HG02610 (cell line): ENCODE measurements at regions not wholly inside any gene's neighbourhood (a gene's known extent, or its start where the extent isn't known, plus 50 kb on each side); places are given as distances from the start of the nearest gene placed in this dataset.

ENCODE experiments used
- ATAC-seq: cut with Tn5 transposase; IDR thresholded peaks from one replicate; pipeline ENCODE4 v1.9.1; 2021; ENCODE audit warnings: mild to moderate bottlenecking, moderate library complexity; ENCODE audit not compliant: unreplicated experiment

DNA sequence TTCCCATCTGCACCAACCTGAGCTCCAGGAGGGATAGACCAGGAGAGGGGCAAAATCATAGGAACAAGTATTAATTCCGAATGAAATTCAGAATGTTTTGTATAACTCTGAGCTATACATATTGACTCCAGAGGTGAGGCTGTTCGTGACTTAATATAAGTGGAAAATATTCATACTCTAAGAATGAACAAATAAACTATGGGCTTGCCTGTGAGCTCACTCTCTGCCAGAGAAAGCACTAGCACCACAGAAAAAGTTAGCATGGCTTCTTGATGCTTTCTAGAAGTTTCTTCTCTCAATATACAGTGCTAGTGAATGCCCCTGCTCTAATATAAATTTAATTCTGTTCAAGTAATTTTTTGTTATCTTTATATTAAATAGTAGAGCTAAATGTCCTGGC, 1536.4 kb upstream of the FLRT2 start:
- ATAC-seq: no peak

DNA sequence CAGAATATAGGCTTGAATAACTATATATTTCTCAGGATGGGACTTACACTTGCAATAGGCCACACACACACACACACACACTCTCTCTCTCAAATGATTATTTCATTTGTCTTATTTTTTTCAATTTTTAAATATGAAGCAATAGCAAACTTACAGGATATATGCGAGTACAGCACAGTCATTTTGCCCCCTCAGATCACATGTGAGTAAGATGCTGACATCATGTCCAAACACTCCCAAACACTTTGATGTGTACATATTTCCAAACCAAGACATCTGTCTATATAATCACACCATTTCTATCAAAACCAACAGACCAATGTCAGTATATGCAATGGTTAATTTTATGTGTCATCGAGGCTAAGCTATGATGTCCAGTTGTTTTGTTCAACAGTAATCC, 1535.9 kb upstream of the FLRT2 start:
- no peak for ATAC-seq

DNA sequence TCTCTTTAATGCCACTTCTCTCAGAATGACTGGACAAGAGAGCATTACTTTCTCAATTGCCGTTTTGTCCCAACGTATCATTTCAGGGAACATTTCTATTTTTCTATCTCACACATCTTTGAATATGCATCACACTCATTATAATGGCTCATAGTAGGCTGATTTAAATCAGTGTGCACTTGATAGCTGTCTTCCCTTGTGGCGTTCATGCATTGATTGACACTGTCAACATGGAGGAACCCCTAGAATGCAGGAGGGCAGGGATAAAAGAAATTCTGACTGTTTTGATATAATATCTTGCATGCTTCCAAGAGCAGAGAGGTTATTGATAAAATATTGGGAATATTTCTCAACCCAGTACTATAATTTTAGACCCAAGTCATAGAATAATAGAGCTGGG, 1528.9 kb upstream of the FLRT2 start:
- ATAC-seq: no peak

DNA sequence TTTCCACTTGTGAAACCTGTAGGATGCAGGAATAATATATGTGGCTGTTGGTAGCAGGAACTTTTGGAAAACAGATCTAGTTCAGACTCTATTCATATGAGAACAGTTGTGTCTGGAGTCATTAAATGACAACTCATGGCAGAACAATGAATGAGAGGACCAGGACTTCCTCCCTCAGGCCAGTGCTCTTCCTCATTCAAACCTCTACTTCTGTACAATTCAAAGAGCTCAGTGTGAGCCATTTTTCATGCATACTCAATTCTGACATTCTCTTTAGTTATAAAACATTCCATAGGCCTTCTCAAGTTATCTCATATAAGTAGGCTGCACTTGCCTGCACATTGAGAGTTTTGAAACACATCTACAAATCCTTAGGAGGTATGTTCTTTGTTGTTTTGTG, 1526.6 kb upstream of the FLRT2 start:
- ATAC-seq: no peak

DNA sequence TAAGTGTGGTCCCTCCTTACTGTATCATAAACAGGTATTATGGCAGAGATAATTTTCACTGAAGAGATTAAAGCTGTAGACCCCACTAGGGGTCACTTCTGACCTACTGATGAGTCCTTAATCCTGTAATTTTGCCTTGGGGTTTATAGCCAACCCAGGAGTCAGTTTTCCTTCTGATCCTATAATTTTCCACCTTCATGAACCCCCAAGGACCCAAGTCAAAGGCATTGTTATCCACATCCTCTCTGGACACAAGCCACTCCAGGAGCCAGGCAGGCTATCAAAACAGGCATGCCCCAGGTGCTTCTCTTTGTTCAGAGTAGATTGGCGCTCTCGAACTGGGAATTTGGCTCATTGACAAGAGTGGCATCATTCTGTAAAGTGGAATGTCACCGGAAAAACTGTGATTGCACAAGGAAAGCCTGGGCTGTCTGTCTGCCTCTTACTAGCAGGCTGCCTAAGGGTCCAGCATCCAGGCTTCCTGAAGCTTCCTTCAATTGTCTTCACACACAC, 1523.2 kb upstream of the FLRT2 start:
- ATAC-seq: no peak

DNA sequence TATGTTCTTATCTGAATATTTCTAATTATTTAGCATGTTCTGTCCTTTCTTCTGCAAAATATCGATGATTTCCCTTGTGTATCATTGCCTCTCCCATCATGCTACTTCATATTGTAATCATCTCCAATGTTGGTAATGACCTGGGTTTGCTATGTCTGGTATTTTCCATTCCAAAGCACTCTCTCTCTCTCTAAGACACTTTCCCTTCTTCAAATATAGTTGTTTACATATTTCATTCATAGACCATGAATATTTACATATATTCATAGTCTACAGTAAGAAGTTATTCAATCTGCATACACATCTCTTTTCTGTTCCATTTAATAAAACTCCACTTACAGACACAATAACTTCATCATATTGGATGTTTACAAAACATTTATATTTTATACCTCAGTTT, 1516.5 kb upstream of the FLRT2 start:
- no peak for ATAC-seq

DNA sequence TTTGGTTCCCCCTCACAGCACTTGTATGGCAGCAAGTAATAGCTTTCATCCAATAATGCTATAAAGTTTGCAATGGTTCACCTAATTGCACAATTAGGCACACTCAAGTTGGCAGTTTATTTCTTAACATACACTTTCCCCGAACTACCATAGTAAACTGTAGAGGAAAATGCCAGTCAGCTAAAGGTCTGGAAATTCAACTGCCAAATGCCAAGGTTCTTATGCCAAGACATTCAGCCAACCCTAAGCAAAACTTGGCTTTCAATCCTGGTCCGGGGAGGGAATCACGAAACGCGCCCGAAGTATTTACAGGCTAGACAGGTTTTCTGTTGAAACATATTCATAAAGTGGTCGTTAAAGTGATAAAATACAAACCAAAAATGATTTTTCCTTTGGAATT, 1512.4 kb upstream of the FLRT2 start:
- ATAC-seq: no peak

DNA sequence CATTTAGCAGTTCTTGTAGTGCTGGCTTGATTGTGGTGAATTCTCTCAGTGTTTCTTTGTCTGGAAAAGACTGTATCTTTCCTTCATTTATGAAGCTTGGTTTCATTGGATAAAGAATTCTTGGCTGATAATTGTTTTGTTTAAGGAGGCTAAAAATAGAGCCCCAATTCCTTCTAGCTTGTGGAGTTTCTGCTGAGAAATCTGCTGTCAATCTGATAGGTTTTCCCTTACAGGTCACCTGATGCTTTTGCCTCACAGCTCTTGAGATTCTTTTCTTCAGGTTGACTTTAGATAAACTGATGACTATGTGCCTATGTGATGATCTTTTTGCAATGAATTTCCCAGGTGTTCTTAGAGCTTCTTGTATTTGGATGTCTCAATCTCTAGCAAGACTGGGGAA, 1508.5 kb upstream of the FLRT2 start:
- ATAC-seq: no peak

DNA sequence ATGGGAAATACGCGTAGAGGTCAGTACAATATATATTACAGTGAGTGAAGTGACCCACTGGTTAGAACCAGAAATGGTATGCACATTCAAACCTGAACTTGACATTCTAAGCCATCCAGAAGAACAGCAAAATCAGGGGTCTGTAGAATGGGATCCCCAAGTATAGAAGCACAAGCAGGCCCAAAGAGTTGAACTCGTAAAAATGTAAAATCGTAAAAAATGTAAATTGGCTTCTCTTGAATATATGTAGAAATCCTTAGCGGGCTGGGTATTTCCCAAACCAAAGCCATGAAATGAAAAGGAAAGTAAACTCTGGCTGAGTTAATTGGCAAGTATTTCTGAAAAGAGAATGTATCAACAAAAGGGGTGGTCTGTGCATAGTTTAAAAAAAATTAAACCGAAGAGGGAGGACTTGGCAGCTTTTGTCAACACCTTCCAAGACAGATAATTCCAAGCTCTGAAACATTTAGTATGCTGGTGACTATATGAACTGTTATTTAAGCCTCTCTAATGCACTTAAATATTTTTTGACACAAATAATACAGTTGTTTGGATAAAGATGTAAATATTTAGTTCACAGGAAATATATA, 1505.6 kb upstream of the FLRT2 start:
- ATAC-seq: no peak

DNA sequence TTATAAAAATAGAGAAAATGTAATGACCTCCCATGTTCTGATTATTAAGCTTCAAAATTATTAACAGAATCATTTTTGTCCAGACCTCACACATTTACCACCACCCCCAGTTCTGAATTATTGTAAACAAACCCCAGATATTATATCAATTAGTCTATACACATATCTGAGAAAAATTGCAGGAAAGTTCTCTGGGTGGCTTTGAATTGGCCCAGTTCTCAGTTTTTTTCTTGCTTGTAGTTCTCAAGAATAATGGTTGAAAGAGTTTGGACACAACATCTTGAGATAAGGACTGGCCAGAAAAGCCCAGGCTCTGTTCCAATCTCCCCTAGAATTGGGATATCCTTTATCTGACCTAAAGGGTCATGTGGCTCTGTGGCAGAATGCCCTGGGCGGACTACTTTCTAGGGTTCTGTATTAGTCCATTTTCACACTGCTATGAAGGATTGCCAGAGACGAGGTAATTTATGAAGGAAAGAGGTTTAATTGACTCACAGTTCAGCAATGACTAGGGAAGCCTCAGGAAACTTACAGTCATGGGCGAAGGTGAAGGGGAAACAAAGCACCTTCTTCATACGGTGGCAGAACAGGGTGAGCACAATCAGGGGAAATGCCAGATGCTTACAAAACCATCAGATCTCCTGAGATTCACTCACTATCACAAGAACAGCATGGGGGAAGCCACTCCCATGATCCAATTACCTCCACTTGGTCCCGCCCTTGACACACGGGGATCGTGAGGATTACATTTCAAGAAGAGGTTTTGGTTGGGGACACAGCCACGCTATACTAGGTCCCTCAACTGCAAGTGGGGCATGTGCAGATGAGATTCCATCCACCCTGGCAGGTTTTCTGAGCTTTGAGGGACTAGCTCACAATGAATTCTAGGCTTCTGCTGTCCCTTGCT, 1504.6 kb upstream of the FLRT2 start:
- ATAC-seq: no peak

DNA sequence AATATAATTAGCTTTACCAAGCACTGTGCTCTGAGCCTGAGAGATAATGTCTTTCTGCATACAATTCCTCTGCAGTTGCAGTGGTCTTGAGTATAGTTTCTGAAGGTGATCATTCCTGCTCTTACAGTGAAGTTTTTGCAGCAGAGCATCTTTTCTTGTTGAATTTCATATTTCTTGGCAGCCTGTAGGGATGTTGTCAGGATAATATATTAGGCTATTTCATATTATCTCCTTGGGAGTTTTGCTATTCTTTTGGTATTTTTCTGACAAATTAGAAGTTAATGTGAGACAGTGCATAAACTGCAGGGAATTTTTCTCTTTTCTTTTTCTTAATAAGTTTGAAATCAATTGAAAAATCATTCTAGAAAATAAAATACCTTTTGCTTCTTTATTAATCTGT, 1502.6 kb upstream of the FLRT2 start:
- no peak for ATAC-seq

DNA sequence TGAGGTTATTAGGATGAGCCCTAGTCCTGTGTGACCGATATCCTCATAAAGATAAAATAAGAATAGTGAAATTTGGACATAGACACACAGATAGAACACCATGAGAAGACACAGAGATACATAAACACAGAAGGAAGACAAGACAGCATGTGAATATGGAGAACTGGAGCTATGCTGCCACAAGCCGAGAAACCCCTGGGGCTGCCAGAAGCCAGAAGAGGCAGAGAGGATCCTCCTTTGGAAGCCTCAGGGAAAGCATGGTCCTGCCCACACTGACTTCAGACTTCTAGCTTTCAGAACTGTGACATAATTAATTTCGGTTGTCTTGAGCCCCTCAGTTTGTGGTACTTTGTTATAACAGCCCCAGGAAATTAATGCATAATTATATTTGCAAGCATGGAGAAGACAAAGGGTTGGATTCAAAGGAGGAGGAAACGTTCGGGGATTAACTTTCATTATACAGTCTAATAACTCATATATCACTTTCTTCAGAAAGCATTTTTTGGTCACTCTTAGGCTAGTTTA, 1501.8 kb upstream of the FLRT2 start:
- ATAC-seq: no peak

DNA sequence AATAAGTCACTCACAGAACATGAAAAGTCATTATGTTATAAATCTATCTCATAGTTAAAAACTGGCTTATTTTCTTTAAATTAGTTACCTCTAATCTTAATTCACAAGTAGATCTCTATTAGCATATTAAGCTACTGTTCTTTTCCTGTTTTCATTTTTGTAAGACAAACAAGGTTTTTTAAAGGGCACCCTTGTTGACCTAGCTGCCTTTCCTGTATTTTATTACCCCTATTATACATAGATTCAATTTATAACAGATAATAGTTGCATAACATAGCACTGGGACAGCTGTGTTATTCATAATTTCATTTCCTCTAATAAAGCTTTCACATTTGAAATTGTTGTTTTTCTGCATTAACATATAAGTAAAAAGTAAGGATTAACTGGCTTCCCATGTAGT, 1500.7 kb upstream of the FLRT2 start:
- no peak for ATAC-seq

DNA sequence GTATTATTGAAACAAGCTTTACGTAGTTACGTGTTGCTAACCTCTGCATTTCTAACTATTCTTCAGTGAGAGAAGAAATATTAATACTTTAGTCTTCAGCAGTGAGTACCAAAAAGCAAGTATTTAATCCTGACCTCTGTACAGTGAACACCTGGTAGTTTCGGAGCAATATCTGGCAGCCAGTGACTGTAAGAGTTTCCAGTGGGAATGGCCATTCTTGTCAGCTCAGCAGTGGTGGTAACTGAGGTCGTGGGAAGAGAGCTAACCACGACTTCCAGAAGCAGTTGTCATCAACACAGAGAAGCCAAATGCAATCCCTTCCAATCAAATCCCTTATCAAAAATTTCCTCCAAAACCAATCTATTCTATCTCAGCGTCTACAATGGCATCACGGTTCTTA, 1500.2 kb upstream of the FLRT2 start:
- no peak for ATAC-seq

DNA sequence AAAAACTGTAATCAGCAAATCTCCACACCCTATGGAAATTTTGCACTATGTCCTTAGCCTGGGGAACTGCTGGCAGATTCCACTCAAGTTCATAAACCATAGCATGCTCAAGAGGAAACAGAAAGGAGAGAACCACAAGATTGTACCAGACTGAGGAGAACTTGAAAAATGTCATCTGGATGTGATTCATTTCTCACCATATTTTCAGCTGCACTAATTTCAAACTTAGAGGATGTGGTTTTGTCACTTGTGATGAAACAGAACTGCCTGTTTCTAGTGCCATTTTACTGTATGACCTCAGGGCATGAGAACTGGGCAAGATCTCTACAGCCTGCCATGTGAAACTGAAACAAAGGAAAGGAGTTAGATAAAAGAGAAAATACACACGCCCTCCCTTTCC, 1493.1 kb upstream of the FLRT2 start:
- ATAC-seq: peak; percentile 71

DNA sequence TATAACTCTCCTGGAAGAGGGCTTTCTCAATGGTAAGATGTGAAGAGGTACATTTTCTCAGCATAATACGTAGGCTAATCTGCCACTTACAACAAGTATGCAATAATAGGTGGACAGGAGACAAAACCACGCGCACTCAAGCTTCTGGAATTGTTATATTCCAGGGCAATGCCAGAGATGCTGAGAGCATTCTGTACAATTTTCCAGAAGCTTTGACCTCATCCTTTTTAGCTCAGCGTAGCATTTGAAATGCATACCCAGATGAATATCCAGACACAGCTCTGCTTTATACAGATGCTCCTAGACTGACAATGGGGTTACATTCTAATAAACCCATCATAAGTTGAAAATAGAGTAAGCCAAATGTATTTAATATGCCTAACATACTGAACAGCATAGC, 1492.4 kb upstream of the FLRT2 start:
- ATAC-seq: no peak

DNA sequence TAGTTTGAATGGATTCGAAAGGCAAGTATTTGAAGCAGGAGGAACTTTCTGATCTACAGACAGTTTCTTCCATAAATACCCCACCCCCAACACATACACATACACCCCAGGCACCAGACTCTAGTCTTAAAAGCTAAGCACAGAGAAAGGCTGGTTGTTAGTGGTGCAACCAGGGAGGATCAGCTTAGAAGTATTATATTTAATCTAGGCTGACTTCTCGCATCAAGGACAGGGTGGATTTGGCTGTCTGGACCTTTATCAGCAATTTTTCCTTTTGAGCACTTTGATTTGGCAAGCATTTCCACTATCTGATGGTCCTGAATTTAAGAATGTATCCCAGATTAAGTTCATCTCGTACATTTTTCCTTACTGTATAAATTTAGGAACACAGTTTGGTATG, 1489.8 kb upstream of the FLRT2 start:
- no peak for ATAC-seq

DNA sequence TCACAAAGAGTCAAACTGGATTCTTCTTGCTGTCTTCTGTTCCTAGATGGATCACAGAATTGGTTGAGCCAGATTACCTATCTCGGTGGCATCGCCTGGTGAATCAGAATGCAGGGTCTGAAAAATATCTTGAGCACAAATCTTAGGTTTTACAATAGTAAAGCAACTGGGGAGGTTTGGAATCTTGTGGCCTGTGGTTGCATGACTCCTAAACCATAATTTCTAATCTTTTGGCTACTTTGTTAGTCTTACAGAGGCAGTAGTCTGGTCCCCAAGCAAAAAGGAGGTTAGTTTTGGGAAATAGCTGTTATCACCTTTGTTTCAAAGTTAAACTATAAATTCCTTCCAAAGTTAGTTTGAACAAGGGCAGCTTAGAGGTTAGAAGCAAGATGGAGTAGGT, 1488.5 kb upstream of the FLRT2 start:
- no peak for ATAC-seq

DNA sequence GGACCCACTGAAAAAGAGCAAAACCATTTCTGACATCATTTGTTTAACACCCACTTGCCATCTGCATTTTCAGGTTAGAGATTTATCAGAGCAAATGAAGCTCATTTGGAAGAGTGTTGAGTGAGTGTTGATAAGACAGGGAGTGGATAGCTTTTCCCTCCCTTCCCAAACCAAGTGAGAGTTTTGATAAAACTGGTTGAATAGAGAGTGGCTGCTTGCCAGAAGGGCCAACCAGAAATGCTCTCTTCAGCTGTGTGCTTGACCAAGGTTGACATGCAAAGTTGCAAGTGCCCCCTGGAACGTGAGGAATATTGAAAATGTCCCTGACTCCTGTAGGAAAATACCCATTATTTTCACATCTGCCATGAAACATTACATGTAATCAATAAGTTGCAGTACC, 1487.0 kb upstream of the FLRT2 start:
- no peak for ATAC-seq

DNA sequence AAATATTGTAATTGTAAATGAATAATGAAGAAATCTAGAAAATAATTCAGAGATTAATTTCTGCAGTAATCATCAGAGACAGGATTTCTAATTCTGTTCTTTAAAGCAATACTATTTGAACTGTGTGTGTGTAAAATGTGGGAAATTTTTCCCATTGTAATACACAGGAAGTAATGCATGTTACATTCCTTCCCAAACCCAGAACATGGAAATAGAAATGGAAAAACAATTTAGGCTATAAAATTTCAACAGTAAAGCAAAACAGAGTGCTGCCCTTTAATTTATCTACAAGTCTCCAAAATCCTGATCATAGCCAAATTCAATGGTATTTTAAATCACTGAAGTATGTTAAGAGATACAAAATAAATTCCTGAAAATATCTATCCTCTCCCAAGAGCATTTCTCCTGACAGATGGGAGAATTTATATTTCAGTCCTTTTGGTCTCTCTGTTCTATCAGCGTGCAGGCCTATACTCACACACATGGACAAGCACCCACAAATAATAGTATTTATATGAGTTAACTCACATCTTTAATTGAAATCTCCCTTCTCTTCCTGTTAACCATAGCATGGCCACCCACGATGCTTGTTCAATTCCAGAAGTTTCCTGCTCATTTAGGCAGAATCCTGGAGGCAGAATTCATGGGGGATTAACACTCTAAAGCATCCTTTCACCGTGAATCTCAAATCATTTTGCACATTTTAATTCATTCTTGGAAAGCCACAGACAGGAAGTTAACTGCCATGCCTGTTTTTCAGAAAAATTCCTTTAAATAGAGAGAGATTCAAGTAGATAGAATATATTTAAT, 1465.4 kb upstream of the FLRT2 start:
- no peak for ATAC-seq

DNA sequence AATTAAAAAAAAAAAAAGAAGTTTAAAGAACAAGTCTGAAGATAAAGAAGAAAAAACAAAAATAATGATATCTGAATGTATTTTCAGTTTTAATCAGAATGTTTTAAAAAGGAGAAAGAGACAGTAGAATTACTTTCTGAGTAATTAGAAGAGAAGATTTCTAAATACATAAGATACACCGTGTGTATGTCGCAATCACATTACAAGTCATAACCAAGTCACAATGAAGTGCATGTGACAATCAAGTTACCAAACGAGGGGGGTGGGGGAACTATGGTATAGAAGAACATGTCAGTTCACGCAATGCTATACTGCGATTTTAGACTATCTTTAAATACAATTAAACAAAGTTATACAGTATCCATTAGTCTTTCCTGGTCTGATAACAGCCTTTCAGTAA, 1464.1 kb upstream of the FLRT2 start:
- ATAC-seq: no peak
